ENCODE measurements at regions not wholly inside any gene's neighbourhood (a gene's known extent, or its start where the extent isn't known, plus 50 kb on each side); places are given as distances from the start of the nearest gene placed in this dataset.

DNA sequence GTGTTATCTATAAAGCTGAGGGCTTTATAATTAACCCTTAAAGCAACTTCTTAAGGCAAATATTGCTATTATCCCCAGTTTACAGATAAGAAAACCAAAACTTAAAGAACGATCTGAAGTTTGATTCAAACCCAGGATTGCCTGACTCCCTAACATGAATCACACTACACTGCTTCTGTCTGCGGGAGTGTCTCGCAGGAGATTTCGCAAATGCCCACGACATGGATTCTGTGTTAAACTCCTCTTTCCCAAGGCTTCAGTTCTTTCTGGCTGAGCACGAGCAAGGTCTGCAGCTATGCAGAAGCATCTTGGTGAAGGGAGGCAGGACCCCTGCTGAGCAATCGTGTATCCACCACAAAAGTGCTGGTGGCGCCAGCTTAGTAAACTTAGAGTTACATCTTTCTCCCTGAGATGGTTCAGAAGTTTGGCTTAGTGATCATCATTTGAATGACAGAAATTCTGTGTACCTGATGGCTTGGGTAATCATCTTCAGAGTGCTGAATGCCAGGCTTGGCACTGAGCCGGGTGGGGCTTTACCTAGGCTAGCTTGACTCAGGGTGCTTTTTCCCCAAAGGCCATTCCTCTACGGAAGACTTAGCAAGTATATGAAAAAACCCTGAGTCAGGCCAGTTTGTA is 81.4 kb upstream of the PIK3R1 start:
- Histone ChIP-seq H3K9me3 (ENCODE audit: control insufficient read depth in 2 of 3, low read length in 3 of 3) (no peaks in the 10 kb centered on the region), H3K36me3 (ENCODE audit: control insufficient read depth in 2 of 3, insufficient read depth in 3 of 3, low read length in 3 of 3) (no peaks in the 10 kb centered on the region), H3K27me3 (ENCODE audit: control insufficient read depth in 2 of 2, insufficient read depth in 2 of 2, low read length in 2 of 2) (no peaks in the 10 kb centered on the region), H3K4me3 (ENCODE audit: low read length) (no peak overlapping the region), H3K27ac (ENCODE audit: low read depth, low read length) (no peak overlapping the region), H3K4me1 (ENCODE audit: control insufficient read depth in 2 of 2, insufficient read depth in 2 of 2, low read length in 2 of 2) (no peaks in the 10 kb centered on the region)
- no peak overlapping the region for H3K27ac Mint-ChIP-seq
- H3K9me3 Mint-ChIP-seq = peaks cover 0 to 2% (median 0%) of the 10 kb centered on the region in 11 donors
- H3K27me3 Mint-ChIP-seq = peaks cover 0 to 11% (median 0%) of the 10 kb centered on the region in 5 donors
- H3K36me3 Mint-ChIP-seq = no peaks in the 10 kb centered on the region
- no peak for ATAC-seq
- ChIA-PET POLR2A (no interaction called here), CTCF (interaction anchor here (0.6 kb wide), 1 partner anchor 637 kb away, joined by 4 read pairs; no protein-coding TSS in a partner anchor)
- H3K4me3 Mint-ChIP-seq = no peak overlapping the region
- intact Hi-C loops (cut with micrococcal nuclease) = no loop called here
- no peak for DNase-seq
- H3K4me1 Mint-ChIP-seq = no peaks in the 10 kb centered on the region

- Mint-ChIP-seq H3K27ac (no peak overlapping the region), H3K4me1 (peaks cover 0 to 9% (median 4%) of the 10 kb centered on the region in 7 donors), H3K36me3 (no peaks in the 10 kb centered on the region), H3K27me3 (peaks cover 0 to 4% (median 0%) of the 10 kb centered on the region in 5 donors), H3K9me3 (no peaks in the 10 kb centered on the region), H3K4me3 (no peak overlapping the region)
- no peak overlapping the region for H3K4me3 ChIP-seq (ENCODE audit: low read length)
- no peaks in the 10 kb centered on the region for H3K27me3 ChIP-seq (ENCODE audit: control insufficient read depth in 2 of 2, insufficient read depth in 2 of 2, low read length in 2 of 2)
- CTCF ChIA-PET = no interaction called here
- POLR2A ChIA-PET = no interaction called here
- DNase-seq = no peak
- intact Hi-C loops (cut with micrococcal nuclease) = no loop called here
- H3K4me1 ChIP-seq (ENCODE audit: control insufficient read depth in 2 of 2, insufficient read depth in 2 of 2, low read length in 2 of 2) = no peaks in the 10 kb centered on the region
- ATAC-seq = no peak
- H3K36me3 ChIP-seq (ENCODE audit: control insufficient read depth in 2 of 3, insufficient read depth in 3 of 3, low read length in 3 of 3) = no peaks in the 10 kb centered on the region
- H3K9me3 ChIP-seq (ENCODE audit: control insufficient read depth in 2 of 3, low read length in 3 of 3) = no peaks in the 10 kb centered on the region
- no peak overlapping the region for H3K27ac ChIP-seq (ENCODE audit: low read depth, low read length)
These were observed 85.3 kb upstream of the PIK3R1 start for GRCh38 chr5:68130253-68130652.

GRCh38 chr5:68129364-68129763 is 86.2 kb upstream of the PIK3R1 start:
- no peaks in the 10 kb centered on the region for H3K4me1 ChIP-seq (ENCODE audit: control insufficient read depth in 2 of 2, insufficient read depth in 2 of 2, low read length in 2 of 2)
- intact Hi-C loops (cut with micrococcal nuclease) = no loop called here
- H3K4me3 ChIP-seq (ENCODE audit: low read length) = no peak overlapping the region
- no peak overlapping the region for H3K27ac ChIP-seq (ENCODE audit: low read depth, low read length)
- Mint-ChIP-seq H3K4me3 (no peak overlapping the region), H3K4me1 (peaks cover 0 to 9% (median 4%) of the 10 kb centered on the region in 7 donors), H3K27ac (no peak overlapping the region), H3K27me3 (peaks cover 0 to 4% (median 0%) of the 10 kb centered on the region in 5 donors), H3K9me3 (no peaks in the 10 kb centered on the region), H3K36me3 (no peaks in the 10 kb centered on the region)
- no peaks in the 10 kb centered on the region for H3K27me3 ChIP-seq (ENCODE audit: control insufficient read depth in 2 of 2, insufficient read depth in 2 of 2, low read length in 2 of 2)
- ChIA-PET POLR2A (interaction anchor here (0.7 kb wide), 1 partner anchor 139 kb away, joined by 3 read pairs; no protein-coding TSS in a partner anchor), CTCF (no interaction called here)
- ATAC-seq (no peak), DNase-seq (no peak)
- H3K36me3 ChIP-seq (ENCODE audit: control insufficient read depth in 2 of 3, insufficient read depth in 3 of 3, low read length in 3 of 3) = no peaks in the 10 kb centered on the region
- no peaks in the 10 kb centered on the region for H3K9me3 ChIP-seq (ENCODE audit: control insufficient read depth in 2 of 3, low read length in 3 of 3)

DNA sequence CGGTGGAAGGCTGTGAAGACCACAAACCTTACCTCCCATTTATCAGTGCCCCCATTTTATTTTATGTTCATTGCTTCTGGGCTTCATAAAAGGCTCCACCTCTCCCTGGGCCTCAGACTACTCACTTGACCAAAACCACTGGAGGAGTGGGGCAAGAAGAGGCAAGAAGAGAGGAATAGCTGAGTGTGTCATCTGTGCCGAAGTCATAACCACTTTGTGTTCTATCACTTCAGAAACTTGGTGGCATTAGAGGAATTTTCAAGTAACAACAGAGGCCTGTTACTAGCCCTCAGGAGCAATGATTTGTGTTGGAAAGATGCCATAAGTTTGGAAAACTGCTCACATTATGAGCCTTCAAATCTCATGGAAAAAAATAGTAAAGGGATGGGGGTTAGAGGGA is 88.7 kb upstream of the PIK3R1 start:
- peaks cover 0 to 4% (median 0%) of the 10 kb centered on the region in 5 donors for H3K27me3 Mint-ChIP-seq
- intact Hi-C loops (cut with micrococcal nuclease) = no loop called here
- H3K27ac Mint-ChIP-seq = peak overlapping the region in 1 of 9 donors; percentile 18
- ATAC-seq = no peak
- H3K36me3 Mint-ChIP-seq = no peaks in the 10 kb centered on the region
- H3K4me1 Mint-ChIP-seq = peaks cover 7 to 27% (median 17%) of the 10 kb centered on the region in 7 donors
- Histone ChIP-seq H3K27me3 (ENCODE audit: control insufficient read depth in 2 of 2, insufficient read depth in 2 of 2, low read length in 2 of 2) (no peaks in the 10 kb centered on the region), H3K4me3 (ENCODE audit: low read length) (no peak overlapping the region), H3K27ac (ENCODE audit: low read depth, low read length) (no peak overlapping the region), H3K9me3 (ENCODE audit: control insufficient read depth in 2 of 3, low read length in 3 of 3) (no peaks in the 10 kb centered on the region), H3K36me3 (ENCODE audit: control insufficient read depth in 2 of 3, insufficient read depth in 3 of 3, low read length in 3 of 3) (no peaks in the 10 kb centered on the region), H3K4me1 (ENCODE audit: control insufficient read depth in 2 of 2, insufficient read depth in 2 of 2, low read length in 2 of 2) (peaks cover 0 to 11% of the 10 kb centered on the region in 2 donors)
- CTCF ChIA-PET = no interaction called here
- no peak overlapping the region for H3K4me3 Mint-ChIP-seq
- H3K9me3 Mint-ChIP-seq = peaks cover 0 to 2% (median 0%) of the 10 kb centered on the region in 11 donors
- POLR2A ChIA-PET = no interaction called here
- DNase-seq = no peak

- Mint-ChIP-seq H3K27ac (peak overlapping the region in 2 of 9 donors; percentile 0 to 53), H3K4me3 (peak overlapping the region in 5 of 10 donors; percentile 9 to 35 (median 20)), H3K27me3 (peaks cover 0 to 7% (median 0%) of the 10 kb centered on the region in 5 donors), H3K9me3 (peaks cover 0 to 6% (median 0%) of the 10 kb centered on the region in 11 donors), H3K36me3 (peaks cover 0 to 4% (median 0%) of the 10 kb centered on the region in 5 donors), H3K4me1 (peaks cover 7 to 44% (median 26%) of the 10 kb centered on the region in 7 donors)
- CTCF ChIA-PET = no interaction called here
- Histone ChIP-seq H3K27me3 (ENCODE audit: control insufficient read depth in 2 of 2, insufficient read depth in 2 of 2, low read length in 2 of 2) (no peaks in the 10 kb centered on the region), H3K4me1 (ENCODE audit: control insufficient read depth in 2 of 2, insufficient read depth in 2 of 2, low read length in 2 of 2) (peaks cover 0 to 11% of the 10 kb centered on the region in 2 donors), H3K36me3 (ENCODE audit: control insufficient read depth in 2 of 3, insufficient read depth in 3 of 3, low read length in 3 of 3) (no peaks in the 10 kb centered on the region), H3K4me3 (ENCODE audit: low read length) (no peak overlapping the region), H3K9me3 (ENCODE audit: control insufficient read depth in 2 of 3, low read length in 3 of 3) (no peaks in the 10 kb centered on the region), H3K27ac (ENCODE audit: low read depth, low read length) (no peak overlapping the region)
- ATAC-seq (no peak), DNase-seq (peak in 6 of 9 donors; percentile 13 to 48 (median 26))
- intact Hi-C loops (cut with micrococcal nuclease) = no loop called here
- POLR2A ChIA-PET = no interaction called here
These were observed 92.9 kb upstream of the PIK3R1 start for GRCh38 chr5:68122439-68123328.

DNA sequence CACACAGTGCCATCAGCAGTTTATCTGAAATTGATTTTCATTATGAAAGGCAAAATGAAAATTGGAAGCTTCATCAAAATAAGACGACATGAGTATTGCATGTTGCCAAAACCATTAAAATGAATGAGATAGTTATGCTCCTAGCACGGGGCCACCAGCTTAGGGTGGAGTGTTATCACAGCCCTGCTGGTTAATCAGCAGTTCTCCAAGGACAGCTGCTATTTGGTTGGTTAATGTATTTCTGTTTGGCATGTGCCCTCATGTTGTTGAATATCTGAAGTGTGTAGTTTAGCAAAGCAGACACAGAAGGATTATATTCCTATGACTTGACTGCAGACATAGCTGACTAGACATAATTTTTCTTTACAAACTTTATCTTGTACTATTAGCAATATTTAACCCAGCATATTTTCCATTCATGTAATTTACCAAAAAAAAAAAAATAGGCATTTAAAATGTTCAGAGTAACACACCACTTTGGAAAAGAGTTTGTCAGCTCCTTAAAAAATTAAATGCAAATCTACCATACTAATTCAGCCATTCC is 98.6 kb upstream of the PIK3R1 start:
- H3K27ac Mint-ChIP-seq = no peak overlapping the region
- peaks cover 0 to 4% (median 0%) of the 10 kb centered on the region in 11 donors for H3K9me3 Mint-ChIP-seq
- DNase-seq (no peak), ATAC-seq (no peak)
- Histone ChIP-seq H3K4me3 (ENCODE audit: low read length) (no peak overlapping the region), H3K27me3 (ENCODE audit: control insufficient read depth in 2 of 2, insufficient read depth in 2 of 2, low read length in 2 of 2) (no peaks in the 10 kb centered on the region), H3K27ac (ENCODE audit: low read depth, low read length) (no peak overlapping the region), H3K36me3 (ENCODE audit: control insufficient read depth in 2 of 3, insufficient read depth in 3 of 3, low read length in 3 of 3) (no peaks in the 10 kb centered on the region), H3K4me1 (ENCODE audit: control insufficient read depth in 2 of 2, insufficient read depth in 2 of 2, low read length in 2 of 2) (no peaks in the 10 kb centered on the region), H3K9me3 (ENCODE audit: control insufficient read depth in 2 of 3, low read length in 3 of 3) (no peaks in the 10 kb centered on the region)
- peaks cover 0 to 3% (median 0%) of the 10 kb centered on the region in 5 donors for H3K27me3 Mint-ChIP-seq
- H3K36me3 Mint-ChIP-seq = peaks cover 0 to 4% (median 0%) of the 10 kb centered on the region in 5 donors
- intact Hi-C loops (cut with micrococcal nuclease) = no loop called here
- no peak overlapping the region for H3K4me3 Mint-ChIP-seq
- peaks cover 0 to 19% (median 7%) of the 10 kb centered on the region in 7 donors for H3K4me1 Mint-ChIP-seq
- ChIA-PET POLR2A (no interaction called here), CTCF (no interaction called here)
